ENCODE measurements at regions not wholly inside any gene's neighbourhood (a gene's known extent, or its start where the extent isn't known, plus 50 kb on each side); places are given as distances from the start of the nearest gene placed in this dataset.

- H3K4me3 ChIP-seq (ENCODE audit: low read depth, low read length): no peak overlapping the region
- no peak for TF ChIP-seq CTCF (IDR thresholded peaks at IDR 0.05; ENCODE audit: insufficient read depth, low read length)
- no peak for DNase-seq (ENCODE audit: low read depth)
These were observed 1005.8 kb downstream of the PCDH18 start for GRCh38 chr4:136526517-136526916.

GRCh38 chr4:136524039-136524438, 1008.3 kb downstream of the PCDH18 start:
- no peak overlapping the region for H3K4me3 ChIP-seq (ENCODE audit: low read depth, low read length)
- no peak for TF ChIP-seq CTCF (IDR thresholded peaks at IDR 0.05; ENCODE audit: insufficient read depth, low read length)
- DNase-seq (ENCODE audit: low read depth): no peak

DNA sequence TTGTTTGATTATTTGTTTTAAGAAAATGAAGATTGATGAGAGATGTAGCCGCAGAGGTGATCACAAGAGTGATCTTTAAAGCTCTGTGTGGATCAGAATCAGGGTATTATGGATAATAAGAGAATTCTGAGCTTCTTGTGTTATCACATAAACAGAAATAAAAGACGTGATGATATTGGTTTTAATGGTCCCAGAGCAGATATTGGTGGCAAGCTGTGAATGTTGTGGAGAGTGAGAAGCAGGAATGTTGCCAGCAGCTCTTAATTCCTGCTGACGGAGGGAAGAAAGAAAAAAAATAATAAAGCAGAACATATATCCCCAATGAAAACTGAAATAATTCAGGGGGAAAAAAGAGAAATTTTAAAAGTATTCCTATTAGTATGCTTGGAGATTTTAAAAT, 1015.9 kb downstream of the PCDH18 start:
- H3K4me3 ChIP-seq (ENCODE audit: low read depth, low read length): no peak overlapping the region
- no peak for TF ChIP-seq CTCF (IDR thresholded peaks at IDR 0.05; ENCODE audit: insufficient read depth, low read length)
- no peak for DNase-seq (ENCODE audit: low read depth)

- H3K4me3 ChIP-seq (ENCODE audit: low read depth, low read length): no peak overlapping the region
- no peak for TF ChIP-seq CTCF (IDR thresholded peaks at IDR 0.05; ENCODE audit: insufficient read depth, low read length)
- DNase-seq (ENCODE audit: low read depth): no peak
These were observed 1027.3 kb downstream of the PCDH18 start for GRCh38 chr4:136505020-136505419.

GRCh38 chr4:136495851-136496250, 1036.4 kb downstream of the PCDH18 start:
- TF ChIP-seq CTCF (IDR thresholded peaks at IDR 0.05; ENCODE audit: insufficient read depth, low read length): no peak
- H3K4me3 ChIP-seq (ENCODE audit: low read depth, low read length): no peak overlapping the region
- no peak for DNase-seq (ENCODE audit: low read depth)

DNA sequence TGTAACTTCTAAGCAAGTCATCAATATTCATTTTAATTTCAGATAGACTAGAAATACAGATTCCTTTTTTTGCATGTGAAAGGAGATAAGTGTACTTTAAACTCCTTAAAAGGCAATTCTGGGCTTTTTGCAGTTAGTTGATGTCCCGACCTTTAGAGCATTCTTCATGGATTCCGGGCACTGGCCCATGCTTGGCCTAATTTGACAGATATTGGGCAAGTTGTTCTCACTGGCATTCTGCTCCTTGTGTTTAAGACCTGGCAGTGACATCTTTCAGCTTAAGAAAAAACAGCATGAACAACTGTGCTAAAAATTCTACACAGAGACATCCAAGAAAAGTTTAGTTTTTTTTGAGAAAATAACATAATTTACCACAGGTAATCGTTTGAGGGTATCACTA, 1037.2 kb downstream of the PCDH18 start:
- H3K4me3 ChIP-seq (ENCODE audit: low read depth, low read length): no peak overlapping the region
- TF ChIP-seq CTCF (IDR thresholded peaks at IDR 0.05; ENCODE audit: insufficient read depth, low read length): no peak
- DNase-seq (ENCODE audit: low read depth): no peak

DNA sequence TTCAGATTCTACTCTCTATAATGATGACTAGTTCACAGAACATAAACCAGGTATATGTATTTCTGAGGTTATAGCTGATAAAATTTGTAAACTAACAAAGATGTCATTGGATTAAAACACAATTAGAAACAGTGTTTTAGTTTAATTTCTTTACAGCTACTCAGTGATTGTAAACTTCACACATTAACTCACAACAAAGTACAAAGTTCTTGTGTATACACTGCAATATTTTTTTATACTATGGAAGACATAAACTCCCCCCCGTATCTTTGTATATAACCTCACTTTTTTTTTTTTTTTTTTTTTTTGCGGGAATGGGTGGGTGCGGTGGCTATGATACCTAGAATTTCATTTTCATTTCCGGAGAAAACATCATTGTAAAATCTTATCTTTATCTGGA, 1043.2 kb downstream of the PCDH18 start:
- no peak overlapping the region for H3K4me3 ChIP-seq (ENCODE audit: low read depth, low read length)
- DNase-seq (ENCODE audit: low read depth): no peak
- no peak for TF ChIP-seq CTCF (IDR thresholded peaks at IDR 0.05; ENCODE audit: insufficient read depth, low read length)

Measured in fibroblast of the aortic adventitia (primary cell).